ENCODE measurements at regions not wholly inside any gene's neighbourhood (a gene's known extent, or its start where the extent isn't known, plus 50 kb on each side); places are given as distances from the start of the nearest gene placed in this dataset.

DNA sequence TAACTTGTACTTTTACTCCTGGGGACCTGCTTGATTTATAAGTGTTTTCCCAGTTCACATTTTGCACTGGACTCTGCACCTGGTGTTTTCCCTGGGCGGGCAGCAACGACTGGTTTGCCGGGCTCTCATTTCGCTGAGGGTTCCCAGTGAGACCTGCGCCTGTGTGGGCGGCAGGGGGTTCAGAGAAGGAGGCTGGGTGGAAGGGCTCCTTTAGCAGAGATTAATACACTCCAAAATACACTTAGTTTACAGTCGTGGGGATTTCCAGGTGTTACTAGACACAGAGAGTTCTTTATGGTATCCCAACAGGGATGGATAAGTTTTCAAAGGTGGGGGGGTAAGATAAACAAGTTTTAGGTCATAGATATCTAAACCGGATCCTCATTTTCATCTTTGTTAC, 53.0 kb upstream of the SHISA3 start:
- Histone ChIP-seq H3F3A (replicated peaks; ENCODE audit: low read depth) (0 out of 2 replicates have a peak, but pooled peaks cover 5% of the 10 kb centered on the region), H4K20me1 (replicated peaks; ENCODE audit: insufficient read depth) (no peaks in the 10 kb centered on the region), H3K4me2 (no peak overlapping the region), H3K4me3 (no peak overlapping the region), H3K27me3 (ENCODE audit: insufficient read depth) (no peaks in the 10 kb centered on the region), H3K9me2 (ENCODE audit: insufficient read depth) (no peaks in the 10 kb centered on the region; the same call in 1 of the 2 replicates), H3K4me1 (ENCODE audit: insufficient read depth) (peaks cover 11% of the 10 kb centered on the region), H3K79me2 (replicated peaks; ENCODE audit: insufficient read depth) (no peaks in the 10 kb centered on the region), H3K36me3 (ENCODE audit: insufficient read depth) (no peaks in the 10 kb centered on the region), H2AFZ (peak overlapping the region; percentile 49), H3K27ac (ENCODE audit: low read depth) (no peak overlapping the region)
- peaks cover 25% of the 10 kb centered on the region for H3K4me1 Mint-ChIP-seq
- H3K36me3 Mint-ChIP-seq (ENCODE audit: low read depth) = no peaks in the 10 kb centered on the region
- DNase-seq (ENCODE audit: low spot score) = no peak
- no peak for ATAC-seq
- no peak overlapping the region for H3K4me3 Mint-ChIP-seq
- H3K27ac Mint-ChIP-seq = no peak overlapping the region
- H3K9me3 Mint-ChIP-seq = no peaks in the 10 kb centered on the region
- TF ChIP-seq, protein P1, sequence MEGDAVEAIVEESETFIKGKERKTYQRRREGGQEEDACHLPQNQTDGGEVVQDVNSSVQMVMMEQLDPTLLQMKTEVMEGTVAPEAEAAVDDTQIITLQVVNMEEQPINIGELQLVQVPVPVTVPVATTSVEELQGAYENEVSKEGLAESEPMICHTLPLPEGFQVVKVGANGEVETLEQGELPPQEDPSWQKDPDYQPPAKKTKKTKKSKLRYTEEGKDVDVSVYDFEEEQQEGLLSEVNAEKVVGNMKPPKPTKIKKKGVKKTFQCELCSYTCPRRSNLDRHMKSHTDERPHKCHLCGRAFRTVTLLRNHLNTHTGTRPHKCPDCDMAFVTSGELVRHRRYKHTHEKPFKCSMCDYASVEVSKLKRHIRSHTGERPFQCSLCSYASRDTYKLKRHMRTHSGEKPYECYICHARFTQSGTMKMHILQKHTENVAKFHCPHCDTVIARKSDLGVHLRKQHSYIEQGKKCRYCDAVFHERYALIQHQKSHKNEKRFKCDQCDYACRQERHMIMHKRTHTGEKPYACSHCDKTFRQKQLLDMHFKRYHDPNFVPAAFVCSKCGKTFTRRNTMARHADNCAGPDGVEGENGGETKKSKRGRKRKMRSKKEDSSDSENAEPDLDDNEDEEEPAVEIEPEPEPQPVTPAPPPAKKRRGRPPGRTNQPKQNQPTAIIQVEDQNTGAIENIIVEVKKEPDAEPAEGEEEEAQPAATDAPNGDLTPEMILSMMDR (conservative IDR thresholded peaks at IDR 0.05; ENCODE audit: low read depth in 2 of 2) = no peak
- TF ChIP-seq, protein P2, sequence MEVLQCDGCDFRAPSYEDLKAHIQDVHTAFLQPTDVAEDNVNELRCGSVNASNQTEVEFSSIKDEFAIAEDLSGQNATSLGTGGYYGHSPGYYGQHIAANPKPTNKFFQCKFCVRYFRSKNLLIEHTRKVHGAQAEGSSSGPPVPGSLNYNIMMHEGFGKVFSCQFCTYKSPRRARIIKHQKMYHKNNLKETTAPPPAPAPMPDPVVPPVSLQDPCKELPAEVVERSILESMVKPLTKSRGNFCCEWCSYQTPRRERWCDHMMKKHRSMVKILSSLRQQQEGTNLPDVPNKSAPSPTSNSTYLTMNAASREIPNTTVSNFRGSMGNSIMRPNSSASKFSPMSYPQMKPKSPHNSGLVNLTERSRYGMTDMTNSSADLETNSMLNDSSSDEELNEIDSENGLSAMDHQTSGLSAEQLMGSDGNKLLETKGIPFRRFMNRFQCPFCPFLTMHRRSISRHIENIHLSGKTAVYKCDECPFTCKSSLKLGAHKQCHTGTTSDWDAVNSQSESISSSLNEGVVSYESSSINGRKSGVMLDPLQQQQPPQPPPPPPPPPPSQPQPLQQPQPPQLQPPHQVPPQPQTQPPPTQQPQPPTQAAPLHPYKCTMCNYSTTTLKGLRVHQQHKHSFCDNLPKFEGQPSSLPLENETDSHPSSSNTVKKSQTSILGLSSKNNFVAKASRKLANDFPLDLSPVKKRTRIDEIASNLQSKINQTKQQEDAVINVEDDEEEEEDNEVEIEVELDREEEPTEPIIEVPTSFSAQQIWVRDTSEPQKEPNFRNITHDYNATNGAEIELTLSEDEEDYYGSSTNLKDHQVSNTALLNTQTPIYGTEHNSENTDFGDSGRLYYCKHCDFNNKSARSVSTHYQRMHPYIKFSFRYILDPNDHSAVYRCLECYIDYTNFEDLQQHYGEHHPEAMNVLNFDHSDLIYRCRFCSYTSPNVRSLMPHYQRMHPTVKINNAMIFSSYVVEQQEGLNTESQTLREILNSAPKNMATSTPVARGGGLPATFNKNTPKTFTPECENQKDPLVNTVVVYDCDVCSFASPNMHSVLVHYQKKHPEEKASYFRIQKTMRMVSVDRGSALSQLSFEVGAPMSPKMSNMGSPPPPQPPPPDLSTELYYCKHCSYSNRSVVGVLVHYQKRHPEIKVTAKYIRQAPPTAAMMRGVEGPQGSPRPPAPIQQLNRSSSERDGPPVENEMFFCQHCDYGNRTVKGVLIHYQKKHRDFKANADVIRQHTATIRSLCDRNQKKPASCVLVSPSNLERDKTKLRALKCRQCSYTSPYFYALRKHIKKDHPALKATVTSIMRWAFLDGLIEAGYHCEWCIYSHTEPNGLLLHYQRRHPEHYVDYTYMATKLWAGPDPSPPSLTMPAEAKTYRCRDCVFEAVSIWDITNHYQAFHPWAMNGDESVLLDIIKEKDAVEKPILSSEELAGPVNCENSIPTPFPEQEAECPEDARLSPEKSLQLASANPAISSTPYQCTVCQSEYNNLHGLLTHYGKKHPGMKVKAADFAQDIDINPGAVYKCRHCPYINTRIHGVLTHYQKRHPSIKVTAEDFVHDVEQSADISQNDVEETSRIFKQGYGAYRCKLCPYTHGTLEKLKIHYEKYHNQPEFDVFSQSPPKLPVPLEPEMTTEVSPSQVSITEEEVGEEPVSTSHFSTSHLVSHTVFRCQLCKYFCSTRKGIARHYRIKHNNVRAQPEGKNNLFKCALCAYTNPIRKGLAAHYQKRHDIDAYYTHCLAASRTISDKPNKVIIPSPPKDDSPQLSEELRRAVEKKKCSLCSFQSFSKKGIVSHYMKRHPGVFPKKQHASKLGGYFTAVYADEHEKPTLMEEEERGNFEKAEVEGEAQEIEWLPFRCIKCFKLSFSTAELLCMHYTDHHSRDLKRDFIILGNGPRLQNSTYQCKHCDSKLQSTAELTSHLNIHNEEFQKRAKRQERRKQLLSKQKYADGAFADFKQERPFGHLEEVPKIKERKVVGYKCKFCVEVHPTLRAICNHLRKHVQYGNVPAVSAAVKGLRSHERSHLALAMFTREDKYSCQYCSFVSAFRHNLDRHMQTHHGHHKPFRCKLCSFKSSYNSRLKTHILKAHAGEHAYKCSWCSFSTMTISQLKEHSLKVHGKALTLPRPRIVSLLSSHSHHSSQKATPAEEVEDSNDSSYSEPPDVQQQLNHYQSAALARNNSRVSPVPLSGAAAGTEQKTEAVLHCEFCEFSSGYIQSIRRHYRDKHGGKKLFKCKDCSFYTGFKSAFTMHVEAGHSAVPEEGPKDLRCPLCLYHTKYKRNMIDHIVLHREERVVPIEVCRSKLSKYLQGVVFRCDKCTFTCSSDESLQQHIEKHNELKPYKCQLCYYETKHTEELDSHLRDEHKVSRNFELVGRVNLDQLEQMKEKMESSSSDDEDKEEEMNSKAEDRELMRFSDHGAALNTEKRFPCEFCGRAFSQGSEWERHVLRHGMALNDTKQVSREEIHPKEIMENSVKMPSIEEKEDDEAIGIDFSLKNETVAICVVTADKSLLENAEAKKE (CRISPR knock-in tag; IDR thresholded peaks at IDR 0.05) = no peak
- TF ChIP-seq NANOG (IDR thresholded peaks at IDR 0.05; ENCODE audit: borderline replicate concordance) (no peak), JUNB (IDR thresholded peaks at IDR 0.05; ENCODE audit: unreplicated experiment) (no peak), EZH2phosphoT487 (IDR thresholded peaks at IDR 0.05; ENCODE audit: unreplicated experiment) (no peak), EZH2 (IDR thresholded peaks at IDR 0.05; ENCODE audit: low read depth, unreplicated experiment) (no peak), ZNF114 (CRISPR knock-in tag; IDR thresholded peaks at IDR 0.05) (no peak), STAT1 (IDR thresholded peaks at IDR 0.05; ENCODE audit: unreplicated experiment) (no peak), POLR2AphosphoS5 (IDR thresholded peaks at IDR 0.05; ENCODE audit: low read depth) (no peak), ZNF331 (CRISPR knock-in tag; IDR thresholded peaks at IDR 0.05; ENCODE audit: low read depth) (no peak), CREB1 (CRISPR knock-in tag; IDR thresholded peaks at IDR 0.05; ENCODE audit: low read depth) (no peak)
- TF ChIP-seq, protein P3, sequence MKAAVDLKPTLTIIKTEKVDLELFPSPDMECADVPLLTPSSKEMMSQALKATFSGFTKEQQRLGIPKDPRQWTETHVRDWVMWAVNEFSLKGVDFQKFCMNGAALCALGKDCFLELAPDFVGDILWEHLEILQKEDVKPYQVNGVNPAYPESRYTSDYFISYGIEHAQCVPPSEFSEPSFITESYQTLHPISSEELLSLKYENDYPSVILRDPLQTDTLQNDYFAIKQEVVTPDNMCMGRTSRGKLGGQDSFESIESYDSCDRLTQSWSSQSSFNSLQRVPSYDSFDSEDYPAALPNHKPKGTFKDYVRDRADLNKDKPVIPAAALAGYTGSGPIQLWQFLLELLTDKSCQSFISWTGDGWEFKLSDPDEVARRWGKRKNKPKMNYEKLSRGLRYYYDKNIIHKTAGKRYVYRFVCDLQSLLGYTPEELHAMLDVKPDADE (IDR thresholded peaks at IDR 0.05) = no peak
- TF ChIP-seq, protein P4, sequence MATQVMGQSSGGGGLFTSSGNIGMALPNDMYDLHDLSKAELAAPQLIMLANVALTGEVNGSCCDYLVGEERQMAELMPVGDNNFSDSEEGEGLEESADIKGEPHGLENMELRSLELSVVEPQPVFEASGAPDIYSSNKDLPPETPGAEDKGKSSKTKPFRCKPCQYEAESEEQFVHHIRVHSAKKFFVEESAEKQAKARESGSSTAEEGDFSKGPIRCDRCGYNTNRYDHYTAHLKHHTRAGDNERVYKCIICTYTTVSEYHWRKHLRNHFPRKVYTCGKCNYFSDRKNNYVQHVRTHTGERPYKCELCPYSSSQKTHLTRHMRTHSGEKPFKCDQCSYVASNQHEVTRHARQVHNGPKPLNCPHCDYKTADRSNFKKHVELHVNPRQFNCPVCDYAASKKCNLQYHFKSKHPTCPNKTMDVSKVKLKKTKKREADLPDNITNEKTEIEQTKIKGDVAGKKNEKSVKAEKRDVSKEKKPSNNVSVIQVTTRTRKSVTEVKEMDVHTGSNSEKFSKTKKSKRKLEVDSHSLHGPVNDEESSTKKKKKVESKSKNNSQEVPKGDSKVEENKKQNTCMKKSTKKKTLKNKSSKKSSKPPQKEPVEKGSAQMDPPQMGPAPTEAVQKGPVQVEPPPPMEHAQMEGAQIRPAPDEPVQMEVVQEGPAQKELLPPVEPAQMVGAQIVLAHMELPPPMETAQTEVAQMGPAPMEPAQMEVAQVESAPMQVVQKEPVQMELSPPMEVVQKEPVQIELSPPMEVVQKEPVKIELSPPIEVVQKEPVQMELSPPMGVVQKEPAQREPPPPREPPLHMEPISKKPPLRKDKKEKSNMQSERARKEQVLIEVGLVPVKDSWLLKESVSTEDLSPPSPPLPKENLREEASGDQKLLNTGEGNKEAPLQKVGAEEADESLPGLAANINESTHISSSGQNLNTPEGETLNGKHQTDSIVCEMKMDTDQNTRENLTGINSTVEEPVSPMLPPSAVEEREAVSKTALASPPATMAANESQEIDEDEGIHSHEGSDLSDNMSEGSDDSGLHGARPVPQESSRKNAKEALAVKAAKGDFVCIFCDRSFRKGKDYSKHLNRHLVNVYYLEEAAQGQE (IDR thresholded peaks at IDR 0.05; ENCODE audit: unreplicated experiment) = no peak
- peaks cover 2% of the 10 kb centered on the region for H3K27me3 Mint-ChIP-seq (ENCODE audit: insufficient read depth, low read depth, poor library complexity)

All from GM23338 (cell line).